HepG2 (cell line): ENCODE measurements at regions not wholly inside any gene's neighbourhood (a gene's known extent, or its start where the extent isn't known, plus 50 kb on each side); places are given as distances from the start of the nearest gene placed in this dataset.

Experiments used
- ATAC-seq: fragments of 200-7000 bp; cut with Tn5 transposase; 3 replicates; pipeline ENCODE4 v1.9.1; 2020; ENCODE audit warnings: mild to moderate bottlenecking, moderate library complexity
- BruUV-seq: library from RNA; stranded (reverse); fragments of 400-500 nt; replicated peaks from 2 replicates; lab custom pipeline; 2021; lab: Mats Ljungman, UMichigan
- CTCF ChIA-PET: fragments of 300-600 bp; formaldehyde crosslinking; extraction: SDS; loops from one replicate; lab custom pipeline; 2021; ENCODE audit warnings: low total read pairs, inconsistent platforms, low intra/inter-chr PET ratio; lab: Yijun Ruan, JAX
- POLR2A ChIA-PET: fragments of 350-600 bp; sonication (Branson Sonifier 250); formaldehyde crosslinking; loops from one replicate; lab custom pipeline; 2020; ENCODE audit warnings: antibody characterized with exemption, inconsistent platforms; lab: Yijun Ruan, JAX
- DNase-seq: peaks from one replicate; pipeline ENCODE4 v3.0.0-alpha.2; 2015; ENCODE audit warnings: low spot score
- FAIRE-seq: peaks from 3 replicates; lab custom pipeline; 2011; peaks lifted over from hg19 to GRCh38; lab: Jason Lieb, UNC
- H2AFZ ChIP-seq: one replicate; pipeline ENCODE4 v1.6.1; 2011; ENCODE audit warnings: low read length, inconsistent platforms
- H3K27ac ChIP-seq: fragments of 300-600 bp; 3 replicates; pipeline ENCODE4 v1.8.0; 2011; ENCODE audit warnings: mixed run types, mild to moderate bottlenecking, mixed read lengths, low read length, inconsistent platforms; ENCODE audit not compliant: insufficient read depth; ENCODE audit errors: extremely low read length
- H3K27me3 ChIP-seq, 2 experiments: fragments of 200-600 bp in 1 of 2; 2 replicates in 1 of 2; 3 replicates in 1 of 2; pipeline versions ENCODE4 v1.6.0 to v1.8.0; 2011; ENCODE audit warnings: low read length in 2 of 2, mild to moderate bottlenecking in 2 of 2, moderate library complexity in 2 of 2, inconsistent platforms in 1 of 2; ENCODE audit not compliant: insufficient read depth in 2 of 2, control insufficient read depth in 1 of 2
- H3K36me3 ChIP-seq, 2 experiments: fragments of 200-600 bp in 1 of 2; replicated peaks in 1 of 2; 2 replicates in 1 of 2; 3 replicates in 1 of 2; pipeline versions ENCODE4 v1.5.1 to v1.8.0; 2011; ENCODE audit warnings: low read length in 2 of 2, inconsistent platforms in 1 of 2; ENCODE audit not compliant: insufficient read depth in 2 of 2, control insufficient read depth in 1 of 2
- H3K4me1 ChIP-seq: 2 replicates; pipeline ENCODE4 v1.5.1; 2012; ENCODE audit warnings: low read length, inconsistent platforms; ENCODE audit not compliant: insufficient read depth
- H3K4me2 ChIP-seq: 2 replicates; pipeline ENCODE4 v1.6.0; 2011; ENCODE audit warnings: low read depth, low read length, inconsistent platforms
- H3K4me3 ChIP-seq, 3 experiments: fragments of 200-600 bp in 1 of 3; sonication (generic), shearing (Covaris generic) in 1 of 3; replicated peaks in 1 of 3; 2 replicates each; pipeline ENCODE4 v1.5.1; 2011 to 2016; ENCODE audit warnings: low read length in 3 of 3, inconsistent platforms in 2 of 3, low read depth in 2 of 3, mild to moderate bottlenecking in 2 of 3, control low read depth in 1 of 3, mixed read lengths in 1 of 3; ENCODE audit not compliant: insufficient read depth in 1 of 3
- H3K79me2 ChIP-seq: one replicate; pipeline ENCODE4 v1.6.1; 2011; ENCODE audit warnings: low read length, inconsistent platforms; ENCODE audit not compliant: insufficient read depth
- H3K9ac ChIP-seq: 2 replicates; pipeline ENCODE4 v1.6.0; 2011; ENCODE audit warnings: mild to moderate bottlenecking, low read depth, low read length, inconsistent platforms; ENCODE audit not compliant: insufficient read depth
- H3K9me3 ChIP-seq: 2 replicates; pipeline ENCODE4 v1.5.1; 2012; ENCODE audit warnings: mild to moderate bottlenecking, low read length
- H4K20me1 ChIP-seq: 2 replicates; pipeline ENCODE4 v1.6.0; 2011; ENCODE audit warnings: inconsistent platforms, mild to moderate bottlenecking, low read length, moderate library complexity; ENCODE audit not compliant: insufficient read depth
- ATF4 ChIP-seq, 2 experiments: fragments of 450-650 bp in 1 of 2; sonication (generic) in 1 of 2; formaldehyde crosslinking; IDR thresholded peaks; 2 replicates each; pipeline versions ENCODE4 v1.5.0 to v1.8.0; 2020 to 2022; ENCODE audit warnings: mild to moderate bottlenecking in 1 of 2, missing genetic modification reagents in 1 of 2
- BATF2 ChIP-seq: sonication (generic); formaldehyde crosslinking; IDR thresholded peaks from 2 replicates; pipeline ENCODE4 v1.8.0; 2022; ENCODE audit warnings: mild to moderate bottlenecking, missing genetic modification reagents, moderate library complexity
- CBFB ChIP-seq: sonication (generic); formaldehyde crosslinking; IDR thresholded peaks from 2 replicates; pipeline ENCODE4 v1.4.0; 2020; ENCODE audit warnings: missing genetic modification reagents
- CERS6 ChIP-seq: sonication (generic); formaldehyde crosslinking; IDR thresholded peaks from 2 replicates; pipeline ENCODE4 v1.5.0; 2020; ENCODE audit warnings: missing genetic modification reagents
- CHCHD3 ChIP-seq: sonication (generic); formaldehyde crosslinking; IDR thresholded peaks from 2 replicates; pipeline ENCODE4 v1.8.0; 2022; ENCODE audit warnings: mild to moderate bottlenecking, missing genetic modification reagents, moderate library complexity
- FOSL2 ChIP-seq: sonication (generic); formaldehyde crosslinking; IDR thresholded peaks from 2 replicates; pipeline ENCODE4 v1.4.0; 2020; ENCODE audit warnings: missing genetic modification reagents
- FOXM1 ChIP-seq: sonication (generic); formaldehyde crosslinking; IDR thresholded peaks from 2 replicates; pipeline ENCODE4 v1.5.0; 2020; ENCODE audit warnings: missing genetic modification reagents
- GABPB1 ChIP-seq: IDR thresholded peaks from 2 replicates; pipeline ENCODE4 v1.6.1; 2016; ENCODE audit warnings: mild to moderate bottlenecking, missing genetic modification reagents, moderate library complexity, missing compliant biosample characterization
- HOXA5 ChIP-seq: sonication (generic); formaldehyde crosslinking; IDR thresholded peaks from 2 replicates; pipeline ENCODE4 v1.4.0; 2020; ENCODE audit warnings: missing genetic modification reagents
- PHB2 ChIP-seq: fragments of 450-650 bp; IDR thresholded peaks from 2 replicates; pipeline ENCODE4 v1.6.1; 2018; ENCODE audit not compliant: partially characterized antibody
- SMARCC2 ChIP-seq: fragments of 450-650 bp; IDR thresholded peaks from 2 replicates; pipeline ENCODE4 v1.6.1; 2017; ENCODE audit warnings: antibody characterized with exemption, mild to moderate bottlenecking
- ZFP82 ChIP-seq: sonication (generic); formaldehyde crosslinking; IDR thresholded peaks from 2 replicates; pipeline ENCODE4 v1.5.1; 2020; ENCODE audit warnings: mild to moderate bottlenecking, missing genetic modification reagents, borderline replicate concordance
- ZNF660 ChIP-seq: sonication (generic); formaldehyde crosslinking; IDR thresholded peaks from 2 replicates; pipeline ENCODE4 v1.5.1; 2020; ENCODE audit warnings: mild to moderate bottlenecking, low read depth, missing genetic modification reagents, borderline replicate concordance
- ZNF703 ChIP-seq: sonication (generic); formaldehyde crosslinking; IDR thresholded peaks from 2 replicates; pipeline ENCODE4 v1.5.1; 2020; ENCODE audit warnings: missing genetic modification reagents, mild to moderate bottlenecking, moderate library complexity, borderline replicate concordance
- WGBS: methylation state at CpG from one replicate; pipeline ENCODE4 v1.1.6; 2017; ENCODE audit warnings: low lambda C conversion rate; 5-methylcytosine and 5-hydroxymethylcytosine counted together
- in situ Hi-C: cut with HindIII; loops from 2 replicates; pipeline ENCODE4 v1.10.0; 2017; ENCODE audit warnings: low pct_unique_long_range_greater_than_20kb; ENCODE audit not compliant: extremely low pct_ligation_motif_present
- intact Hi-C: fragments of 100-400 bp; cut with micrococcal nuclease; formaldehyde crosslinking; loops from one replicate; pipeline ENCODE4 v1.10.0; 2022; ENCODE audit not compliant: unreplicated experiment
- TF ChIP-seq, protein P1 (sequence below): sonication (generic); formaldehyde crosslinking; IDR thresholded peaks from 2 replicates; pipeline ENCODE4 v1.5.1; 2020; ENCODE audit warnings: mild to moderate bottlenecking, missing genetic modification reagents, moderate library complexity
- TF ChIP-seq, protein P2 (sequence below): sonication (generic); formaldehyde crosslinking; IDR thresholded peaks from 2 replicates; pipeline ENCODE4 v1.4.0; 2020; ENCODE audit warnings: missing genetic modification reagents

- in situ Hi-C loops (no loop called here), intact Hi-C loops (no loop called here)
- Histone ChIP-seq H3K4me2 (no peak overlapping the region), H4K20me1 (no peaks in the 10 kb centered on the region), H3K4me1 (no peaks in the 10 kb centered on the region), H3K27ac (no peak overlapping the region), H3K4me3 (no peak overlapping the region), H2AFZ (no peak overlapping the region), H3K79me2 (no peaks in the 10 kb centered on the region), H3K36me3 (no peaks in the 10 kb centered on the region), H3K9me3 (no peaks in the 10 kb centered on the region), H3K9ac (no peak overlapping the region), H3K27me3 (no peaks in the 10 kb centered on the region)
- DNase-seq (no peak), FAIRE-seq (no peak), ATAC-seq (no peak)
- 72% methylated on average over 1 of the region's 1 CpG for WGBS
- ChIA-PET CTCF (no interaction called here), POLR2A (no interaction called here)
- BruUV-seq, result no TSS peak
- TF ChIP-seq ATF4 (CRISPR knock-in tag; IDR thresholded peaks at IDR 0.05) (no peak), FOSL2 (CRISPR knock-in tag) (no peak), CHCHD3 (CRISPR knock-in tag) (no peak), CBFB (no peak), PHB2 (no peak), ZFP82 (CRISPR knock-in tag) (no peak), FOXM1 (no peak), GABPB1 (CRISPR knock-in tag) (no peak), SMARCC2 (no peak), ZNF660 (CRISPR knock-in tag) (no peak), ZNF703 (CRISPR knock-in tag) (no peak), BATF2 (CRISPR knock-in tag) (no peak), HOXA5 (CRISPR knock-in tag) (no peak), CERS6 (CRISPR knock-in tag) (no peak)
- TF ChIP-seq, protein P1, sequence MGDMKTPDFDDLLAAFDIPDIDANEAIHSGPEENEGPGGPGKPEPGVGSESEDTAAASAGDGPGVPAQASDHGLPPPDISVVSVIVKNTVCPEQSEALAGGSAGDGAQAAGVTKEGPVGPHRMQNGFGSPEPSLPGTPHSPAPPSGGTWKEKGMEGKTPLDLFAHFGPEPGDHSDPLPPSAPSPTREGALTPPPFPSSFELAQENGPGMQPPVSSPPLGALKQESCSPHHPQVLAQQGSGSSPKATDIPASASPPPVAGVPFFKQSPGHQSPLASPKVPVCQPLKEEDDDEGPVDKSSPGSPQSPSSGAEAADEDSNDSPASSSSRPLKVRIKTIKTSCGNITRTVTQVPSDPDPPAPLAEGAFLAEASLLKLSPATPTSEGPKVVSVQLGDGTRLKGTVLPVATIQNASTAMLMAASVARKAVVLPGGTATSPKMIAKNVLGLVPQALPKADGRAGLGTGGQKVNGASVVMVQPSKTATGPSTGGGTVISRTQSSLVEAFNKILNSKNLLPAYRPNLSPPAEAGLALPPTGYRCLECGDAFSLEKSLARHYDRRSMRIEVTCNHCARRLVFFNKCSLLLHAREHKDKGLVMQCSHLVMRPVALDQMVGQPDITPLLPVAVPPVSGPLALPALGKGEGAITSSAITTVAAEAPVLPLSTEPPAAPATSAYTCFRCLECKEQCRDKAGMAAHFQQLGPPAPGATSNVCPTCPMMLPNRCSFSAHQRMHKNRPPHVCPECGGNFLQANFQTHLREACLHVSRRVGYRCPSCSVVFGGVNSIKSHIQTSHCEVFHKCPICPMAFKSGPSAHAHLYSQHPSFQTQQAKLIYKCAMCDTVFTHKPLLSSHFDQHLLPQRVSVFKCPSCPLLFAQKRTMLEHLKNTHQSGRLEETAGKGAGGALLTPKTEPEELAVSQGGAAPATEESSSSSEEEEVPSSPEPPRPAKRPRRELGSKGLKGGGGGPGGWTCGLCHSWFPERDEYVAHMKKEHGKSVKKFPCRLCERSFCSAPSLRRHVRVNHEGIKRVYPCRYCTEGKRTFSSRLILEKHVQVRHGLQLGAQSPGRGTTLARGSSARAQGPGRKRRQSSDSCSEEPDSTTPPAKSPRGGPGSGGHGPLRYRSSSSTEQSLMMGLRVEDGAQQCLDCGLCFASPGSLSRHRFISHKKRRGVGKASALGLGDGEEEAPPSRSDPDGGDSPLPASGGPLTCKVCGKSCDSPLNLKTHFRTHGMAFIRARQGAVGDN, result no peak
- TF ChIP-seq, protein P2, sequence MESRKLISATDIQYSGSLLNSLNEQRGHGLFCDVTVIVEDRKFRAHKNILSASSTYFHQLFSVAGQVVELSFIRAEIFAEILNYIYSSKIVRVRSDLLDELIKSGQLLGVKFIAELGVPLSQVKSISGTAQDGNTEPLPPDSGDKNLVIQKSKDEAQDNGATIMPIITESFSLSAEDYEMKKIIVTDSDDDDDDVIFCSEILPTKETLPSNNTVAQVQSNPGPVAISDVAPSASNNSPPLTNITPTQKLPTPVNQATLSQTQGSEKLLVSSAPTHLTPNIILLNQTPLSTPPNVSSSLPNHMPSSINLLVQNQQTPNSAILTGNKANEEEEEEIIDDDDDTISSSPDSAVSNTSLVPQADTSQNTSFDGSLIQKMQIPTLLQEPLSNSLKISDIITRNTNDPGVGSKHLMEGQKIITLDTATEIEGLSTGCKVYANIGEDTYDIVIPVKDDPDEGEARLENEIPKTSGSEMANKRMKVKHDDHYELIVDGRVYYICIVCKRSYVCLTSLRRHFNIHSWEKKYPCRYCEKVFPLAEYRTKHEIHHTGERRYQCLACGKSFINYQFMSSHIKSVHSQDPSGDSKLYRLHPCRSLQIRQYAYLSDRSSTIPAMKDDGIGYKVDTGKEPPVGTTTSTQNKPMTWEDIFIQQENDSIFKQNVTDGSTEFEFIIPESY (CRISPR knock-in tag), result no peak
These were observed 1530.0 kb downstream of the PCDH18 start for GRCh38 chr4:136002316-136002715.
